Transverse colon (tissue), 3 donors: ENCODE measurements at regions not wholly inside any gene's neighbourhood (a gene's known extent, or its start where the extent isn't known, plus 50 kb on each side); places are given as distances from the start of the nearest gene placed in this dataset.

Experiments used
- POLR2A ChIP-seq: fragments of 450-650 bp; IDR thresholded peaks from one replicate; pipeline ENCODE4 v1.6.1; 2016; ENCODE audit warnings: antibody characterized with exemption, mild to moderate bottlenecking, moderate library complexity
- TF ChIP-seq, protein P1 (sequence below), 5 experiments: fragments of 200-600 bp in 3 of 5; fragments of 450-650 bp in 2 of 5; sonication (generic) in 3 of 5; IDR thresholded peaks; 1 replicate in 2 of 5; 2 replicates in 3 of 5; pipeline ENCODE4 v1.5.1; 2016 to 2017; ENCODE audit warnings: antibody characterized with exemption in 5 of 5, inconsistent platforms in 3 of 5, mild to moderate bottlenecking in 2 of 5, moderate library complexity in 1 of 5

DNA sequence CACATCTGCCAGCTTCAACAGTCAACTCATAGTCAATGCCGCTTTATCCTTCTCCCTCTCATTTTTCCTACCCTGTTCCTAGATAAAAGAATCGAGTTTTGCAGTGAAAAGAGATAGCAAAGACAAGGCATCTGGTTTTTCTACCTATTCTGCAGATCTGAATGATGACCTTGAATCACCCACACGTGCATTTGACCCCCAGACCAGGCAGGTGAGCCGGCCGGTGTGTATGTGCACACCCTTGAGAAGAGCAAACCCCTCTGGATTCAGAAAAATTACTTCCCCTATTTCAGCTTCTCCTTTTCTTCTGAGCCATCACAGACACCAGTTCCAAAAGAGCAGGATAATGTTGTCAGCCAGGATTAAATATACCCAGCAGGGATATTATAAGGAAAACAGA, 115.6 kb upstream of the ST6GAL2 start:
- no peak for TF ChIP-seq POLR2A
- TF ChIP-seq, protein P1, sequence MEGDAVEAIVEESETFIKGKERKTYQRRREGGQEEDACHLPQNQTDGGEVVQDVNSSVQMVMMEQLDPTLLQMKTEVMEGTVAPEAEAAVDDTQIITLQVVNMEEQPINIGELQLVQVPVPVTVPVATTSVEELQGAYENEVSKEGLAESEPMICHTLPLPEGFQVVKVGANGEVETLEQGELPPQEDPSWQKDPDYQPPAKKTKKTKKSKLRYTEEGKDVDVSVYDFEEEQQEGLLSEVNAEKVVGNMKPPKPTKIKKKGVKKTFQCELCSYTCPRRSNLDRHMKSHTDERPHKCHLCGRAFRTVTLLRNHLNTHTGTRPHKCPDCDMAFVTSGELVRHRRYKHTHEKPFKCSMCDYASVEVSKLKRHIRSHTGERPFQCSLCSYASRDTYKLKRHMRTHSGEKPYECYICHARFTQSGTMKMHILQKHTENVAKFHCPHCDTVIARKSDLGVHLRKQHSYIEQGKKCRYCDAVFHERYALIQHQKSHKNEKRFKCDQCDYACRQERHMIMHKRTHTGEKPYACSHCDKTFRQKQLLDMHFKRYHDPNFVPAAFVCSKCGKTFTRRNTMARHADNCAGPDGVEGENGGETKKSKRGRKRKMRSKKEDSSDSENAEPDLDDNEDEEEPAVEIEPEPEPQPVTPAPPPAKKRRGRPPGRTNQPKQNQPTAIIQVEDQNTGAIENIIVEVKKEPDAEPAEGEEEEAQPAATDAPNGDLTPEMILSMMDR (IDR thresholded peaks at IDR 0.05): no peak
